ENCODE measurements at regions not wholly inside any gene's neighbourhood (a gene's known extent, or its start where the extent isn't known, plus 50 kb on each side); places are given as distances from the start of the nearest gene placed in this dataset.

DNA sequence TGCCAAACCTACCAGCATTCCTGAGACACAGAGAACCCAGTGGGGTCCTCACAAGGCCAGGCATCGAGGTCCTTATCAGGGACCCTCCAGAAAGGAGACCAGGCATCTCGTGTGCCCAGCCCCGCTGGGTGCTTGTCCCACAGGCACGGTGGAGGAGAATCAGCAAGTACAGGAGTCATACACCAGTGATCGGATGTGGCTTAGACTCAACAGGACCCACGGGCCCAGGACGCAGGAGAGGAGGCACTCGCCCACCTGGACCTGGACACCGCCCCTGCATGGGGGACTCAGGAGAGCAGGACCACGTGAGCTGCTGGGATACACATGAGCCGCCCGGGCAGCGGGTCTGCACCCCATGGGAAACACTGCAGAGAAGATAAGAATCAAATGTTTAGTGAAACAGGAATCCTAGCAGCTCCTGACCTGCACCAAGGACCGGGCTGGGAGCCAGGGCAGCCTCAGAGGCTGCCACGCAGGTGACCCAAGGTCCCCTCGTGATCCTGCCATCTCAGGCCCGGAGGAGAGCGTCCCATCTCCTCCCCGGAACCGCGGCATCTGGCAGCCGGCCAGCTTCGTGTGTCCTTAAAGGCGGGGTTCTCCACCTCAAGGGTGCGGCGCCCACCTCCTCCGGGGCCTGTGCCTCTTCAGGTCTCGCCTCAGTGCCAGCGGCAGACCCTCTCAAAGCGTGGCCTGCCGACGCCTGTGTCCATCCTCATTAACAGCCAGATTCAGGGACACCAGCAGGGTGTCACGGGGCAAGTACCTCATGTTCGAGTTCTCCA is 59.2 kb downstream of the FOXL3 start:
- peaks cover 3% of the 10 kb centered on the region for H3K36me3 Mint-ChIP-seq (ENCODE audit: low read depth)
- intact Hi-C loops (cut with micrococcal nuclease): no loop called here
- CTCF ChIA-PET: no interaction called here
- H3K27me3 Mint-ChIP-seq (ENCODE audit: low read depth): no peaks in the 10 kb centered on the region
- H3K4me3 Mint-ChIP-seq: no peak overlapping the region
- peaks cover 6% of the 10 kb centered on the region for H3K9me3 Mint-ChIP-seq
- no peak overlapping the region for H3K27ac Mint-ChIP-seq
- DNase-seq: no peak
- H3K4me1 Mint-ChIP-seq (ENCODE audit: low read depth): peaks cover 12% of the 10 kb centered on the region

DNA sequence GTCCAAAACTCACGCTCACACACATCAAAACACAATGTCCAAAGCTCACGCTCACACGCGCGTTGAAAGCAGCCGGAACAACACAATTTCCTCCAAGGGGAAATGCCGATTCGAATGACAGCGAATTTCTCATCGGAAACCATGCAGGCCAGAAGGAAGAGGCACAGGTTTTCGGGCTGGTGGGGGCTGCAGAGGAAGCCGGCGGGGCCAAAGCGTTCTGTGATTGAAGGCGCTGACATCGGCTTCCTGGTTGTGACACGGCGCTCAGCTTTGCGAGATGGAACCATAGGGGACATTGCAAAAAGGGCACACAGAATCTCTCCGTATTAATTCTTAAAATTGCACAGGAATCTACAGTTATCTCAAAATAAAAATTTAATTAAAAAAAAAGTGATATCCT is 61.3 kb downstream of the FOXL3 start:
- no peaks in the 10 kb centered on the region for H3K27me3 Mint-ChIP-seq (ENCODE audit: low read depth)
- peaks cover 12% of the 10 kb centered on the region for H3K4me1 Mint-ChIP-seq (ENCODE audit: low read depth)
- H3K9me3 Mint-ChIP-seq: peaks cover 3% of the 10 kb centered on the region
- no peak overlapping the region for H3K4me3 Mint-ChIP-seq
- no peak overlapping the region for H3K27ac Mint-ChIP-seq
- intact Hi-C loops (cut with micrococcal nuclease): loop anchor here (1.0 to 5.0 kb wide), 2 partner anchors 9 to 266 kb away; no protein-coding TSS in a partner anchor
- peak; percentile 85 for DNase-seq
- H3K36me3 Mint-ChIP-seq (ENCODE audit: low read depth): peaks cover 3% of the 10 kb centered on the region
- CTCF ChIA-PET: no interaction called here

DNA sequence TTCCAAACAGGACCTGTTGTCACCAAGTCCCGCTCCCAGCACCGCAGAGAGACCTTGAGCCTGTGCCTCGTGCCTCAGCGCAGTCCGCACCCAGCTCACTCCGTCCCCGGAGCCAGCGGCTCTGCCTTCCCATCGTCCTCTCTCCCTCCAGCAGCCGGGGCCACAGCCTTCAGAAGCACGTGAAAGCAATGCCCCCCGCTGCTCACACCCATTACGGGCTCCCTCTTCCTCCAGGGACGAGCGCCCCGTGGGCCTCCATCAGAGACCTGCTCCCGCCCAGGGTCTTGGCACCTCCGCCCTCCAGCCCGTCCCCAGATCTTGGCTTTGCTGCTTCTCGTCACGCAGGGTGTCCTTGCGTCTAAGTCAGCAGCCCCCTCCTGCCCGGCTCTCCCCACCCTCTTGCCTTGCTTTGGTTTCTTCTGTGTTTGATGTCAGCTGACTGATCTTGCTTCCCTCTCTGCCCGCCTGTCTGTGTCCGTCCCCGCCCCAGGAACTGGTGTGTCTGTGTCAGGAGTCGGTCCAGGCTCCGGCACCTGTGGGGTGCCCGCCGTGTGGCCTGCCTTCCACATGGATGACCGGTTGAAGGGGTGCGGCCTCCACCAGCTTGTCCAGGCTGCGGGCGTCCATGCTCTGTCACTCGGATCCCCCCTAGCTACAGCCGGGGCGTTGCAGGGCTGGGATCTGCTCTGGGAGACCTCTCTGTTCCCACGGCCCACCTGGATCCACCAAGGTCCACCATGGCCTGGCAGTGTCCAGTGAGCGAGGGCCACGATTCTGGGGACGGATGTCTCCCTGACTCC is 61.9 kb downstream of the FOXL3 start:
- H3K9me3 Mint-ChIP-seq: peaks cover 3% of the 10 kb centered on the region

DNA sequence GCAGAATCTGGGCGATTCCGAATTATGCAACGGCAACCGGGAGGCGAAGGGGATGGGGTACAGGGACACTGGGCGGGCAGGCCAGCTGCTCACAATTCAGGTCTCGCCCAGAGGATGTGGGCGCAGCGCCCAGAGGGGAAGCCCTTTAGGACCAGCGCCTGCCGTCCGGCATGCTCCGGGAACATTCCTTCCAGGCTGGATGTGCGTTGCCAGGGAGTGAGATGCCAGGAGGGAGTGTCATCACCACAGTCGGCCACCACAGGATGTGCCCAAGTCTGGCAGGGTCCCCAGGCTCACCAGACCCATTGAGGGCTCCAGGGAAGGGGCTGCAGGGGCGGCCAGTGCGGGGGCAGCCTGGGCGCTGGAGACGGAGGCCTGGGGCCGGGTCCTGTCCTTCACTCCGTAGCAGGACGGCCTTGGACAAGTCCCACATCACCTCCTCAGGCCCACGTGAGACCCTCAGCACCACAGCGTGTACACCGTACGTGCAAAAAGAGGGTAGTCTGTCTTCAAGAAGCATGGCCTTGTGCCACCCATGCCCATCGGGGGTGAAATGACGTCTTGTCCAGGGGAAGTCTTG is 63.9 kb downstream of the FOXL3 start:
- CTCF ChIA-PET: no interaction called here
- no peak for DNase-seq
- no peak overlapping the region for H3K27ac Mint-ChIP-seq
- H3K36me3 Mint-ChIP-seq (ENCODE audit: low read depth): peaks cover 2% of the 10 kb centered on the region
- no peaks in the 10 kb centered on the region for H3K27me3 Mint-ChIP-seq (ENCODE audit: low read depth)
- peaks cover 8% of the 10 kb centered on the region for H3K9me3 Mint-ChIP-seq
- intact Hi-C loops (cut with micrococcal nuclease): loop anchor here (5.0 kb wide), 1 partner anchor 263 kb away; no protein-coding TSS in a partner anchor
- H3K4me3 Mint-ChIP-seq: no peak overlapping the region
- peaks cover 12% of the 10 kb centered on the region for H3K4me1 Mint-ChIP-seq (ENCODE audit: low read depth)

More for the DNA sequence above, 61.9 kb downstream of the FOXL3 start:
- no peaks in the 10 kb centered on the region for H3K27me3 Mint-ChIP-seq (ENCODE audit: low read depth)
- no peak overlapping the region for H3K4me3 Mint-ChIP-seq
- CTCF ChIA-PET: no interaction called here
- no peak overlapping the region for H3K27ac Mint-ChIP-seq
- peak; percentile 72 for DNase-seq
- H3K36me3 Mint-ChIP-seq (ENCODE audit: low read depth): peaks cover 3% of the 10 kb centered on the region
- intact Hi-C loops (cut with micrococcal nuclease): loop anchor here (1.0 to 5.0 kb wide), 2 partner anchors 8 to 265 kb away; no protein-coding TSS in a partner anchor
- peaks cover 12% of the 10 kb centered on the region for H3K4me1 Mint-ChIP-seq (ENCODE audit: low read depth)

DNA sequence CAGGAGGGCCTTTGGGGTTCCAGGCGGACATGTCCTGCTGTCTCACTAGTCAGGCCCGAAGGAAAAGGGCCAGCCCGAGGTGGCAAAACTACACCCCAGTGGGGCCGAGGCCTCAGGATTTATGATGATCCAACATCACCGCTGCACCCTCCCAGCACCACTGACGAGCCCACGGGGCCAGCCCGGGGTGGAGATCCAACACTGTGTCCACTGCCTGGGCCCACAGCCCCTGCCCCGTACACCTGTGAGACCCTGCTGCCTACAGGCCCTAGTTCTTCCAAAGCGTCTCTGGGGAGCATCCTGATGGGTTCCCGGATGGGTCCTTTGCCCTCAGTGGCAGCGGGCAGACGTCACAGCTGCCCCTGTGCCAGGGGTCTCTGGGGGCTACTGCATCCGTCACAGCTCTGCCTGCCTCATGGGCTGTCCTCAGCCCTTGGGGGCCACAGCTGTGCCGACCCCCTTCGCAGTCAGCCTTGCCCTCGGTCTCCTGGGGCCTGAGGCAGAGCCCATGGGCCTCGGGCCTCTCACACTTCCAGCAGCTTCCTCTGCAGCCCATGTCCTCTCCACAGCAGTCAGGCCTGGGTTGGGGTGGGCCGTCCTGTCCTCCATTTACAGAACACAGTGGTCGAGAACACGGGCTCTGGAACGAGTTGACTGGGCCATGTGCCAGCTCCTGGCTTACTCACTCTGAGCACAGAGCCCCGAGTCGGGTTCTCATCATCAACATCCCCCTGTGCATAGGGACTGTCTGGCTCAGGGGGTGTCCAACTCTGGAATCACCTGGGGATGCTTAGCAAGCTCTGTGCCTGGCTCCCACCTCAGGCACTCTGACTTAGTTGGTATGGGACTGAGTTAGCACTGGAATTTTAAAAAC is 64.9 kb downstream of the FOXL3 start:
- Mint-ChIP-seq H3K27me3 (ENCODE audit: low read depth) (no peaks in the 10 kb centered on the region), H3K4me3 (no peak overlapping the region), H3K36me3 (ENCODE audit: low read depth) (peaks cover 2% of the 10 kb centered on the region), H3K4me1 (ENCODE audit: low read depth) (peaks cover 13% of the 10 kb centered on the region), H3K27ac (no peak overlapping the region), H3K9me3 (peaks cover 11% of the 10 kb centered on the region)
- intact Hi-C loops (cut with micrococcal nuclease): loop anchor here (5.0 kb wide), 1 partner anchor 262 kb away; no protein-coding TSS in a partner anchor
- CTCF ChIA-PET: no interaction called here
- no peak for DNase-seq

- no peak overlapping the region for H3K4me3 Mint-ChIP-seq
- no peak overlapping the region for H3K27ac Mint-ChIP-seq
- H3K4me1 Mint-ChIP-seq (ENCODE audit: low read depth): peaks cover 21% of the 10 kb centered on the region
- CTCF ChIA-PET: no interaction called here
- DNase-seq: no peak
- peaks cover 11% of the 10 kb centered on the region for H3K9me3 Mint-ChIP-seq
- no peaks in the 10 kb centered on the region for H3K27me3 Mint-ChIP-seq (ENCODE audit: low read depth)
- H3K36me3 Mint-ChIP-seq (ENCODE audit: low read depth): peaks cover 2% of the 10 kb centered on the region
- intact Hi-C loops (cut with micrococcal nuclease): no loop called here
Measured at GRCh38 chr7:355568-355967, 65.6 kb downstream of the FOXL3 start.

DNA sequence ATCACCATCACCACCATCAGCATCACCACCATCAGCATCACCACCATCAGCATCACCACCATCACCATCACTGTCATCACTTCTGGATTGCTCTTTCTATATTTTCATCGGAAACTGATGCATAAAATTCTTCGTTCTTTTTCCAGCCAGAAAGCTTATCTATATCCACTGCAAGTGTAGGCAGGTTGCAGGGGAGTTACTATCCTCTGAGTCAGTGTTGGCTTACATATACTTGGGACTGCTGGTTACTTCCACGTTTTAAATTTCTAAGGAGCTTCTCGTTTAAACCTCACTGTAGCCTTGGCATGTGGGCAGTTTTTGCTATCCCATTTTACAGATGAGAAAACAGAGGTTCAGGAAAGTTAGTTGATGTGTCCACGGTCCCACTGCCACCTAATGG is 66.1 kb downstream of the FOXL3 start:
- Mint-ChIP-seq H3K9me3 (peaks cover 11% of the 10 kb centered on the region), H3K4me3 (no peak overlapping the region), H3K27ac (no peak overlapping the region), H3K4me1 (ENCODE audit: low read depth) (peaks cover 25% of the 10 kb centered on the region), H3K36me3 (ENCODE audit: low read depth) (peaks cover 2% of the 10 kb centered on the region), H3K27me3 (ENCODE audit: low read depth) (no peaks in the 10 kb centered on the region)
- CTCF ChIA-PET: no interaction called here
- DNase-seq: no peak
- intact Hi-C loops (cut with micrococcal nuclease): no loop called here

DNA sequence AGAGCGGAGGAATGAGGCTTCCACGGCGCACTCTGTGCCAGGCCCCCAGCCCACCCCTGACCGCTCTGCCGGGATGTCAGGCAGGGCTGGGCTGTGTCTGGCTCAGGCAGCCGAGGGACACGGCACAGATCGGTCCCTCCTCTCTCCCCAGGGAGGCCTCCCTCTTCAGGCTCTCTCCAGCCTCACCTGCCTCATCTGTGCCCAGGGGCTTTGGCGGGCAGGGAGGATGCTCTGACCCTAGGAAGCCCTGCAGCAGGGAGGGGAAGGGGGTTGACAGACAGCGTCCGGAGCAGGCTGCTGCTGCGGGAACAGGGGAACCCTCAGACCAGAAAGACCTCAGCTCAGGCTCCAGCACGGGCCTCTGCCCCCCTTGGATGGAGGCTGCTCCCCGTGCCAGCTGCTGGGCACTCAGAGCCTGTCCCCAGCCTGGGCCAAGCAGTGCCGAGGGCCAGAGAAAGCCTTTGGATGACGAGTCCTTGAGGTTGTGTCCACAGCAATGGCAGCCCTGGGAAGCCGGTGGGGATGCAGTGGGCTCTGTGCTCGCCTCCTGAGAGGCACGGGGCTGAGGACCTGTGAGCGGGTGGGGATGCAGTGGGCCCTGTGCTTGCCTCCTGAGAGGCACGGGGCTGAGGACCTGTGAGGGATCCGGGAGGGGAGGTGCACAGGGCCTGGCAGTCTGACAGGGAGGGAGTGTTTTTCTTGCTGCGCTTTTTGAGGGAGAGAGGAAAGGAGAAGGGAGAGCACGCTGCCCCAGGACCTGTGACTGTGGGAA is 66.9 kb downstream of the FOXL3 start:
- no peak overlapping the region for H3K27ac Mint-ChIP-seq
- H3K9me3 Mint-ChIP-seq: peaks cover 11% of the 10 kb centered on the region
- no peaks in the 10 kb centered on the region for H3K27me3 Mint-ChIP-seq (ENCODE audit: low read depth)
- intact Hi-C loops (cut with micrococcal nuclease): no loop called here
- peaks cover 2% of the 10 kb centered on the region for H3K36me3 Mint-ChIP-seq (ENCODE audit: low read depth)
- peaks cover 24% of the 10 kb centered on the region for H3K4me1 Mint-ChIP-seq (ENCODE audit: low read depth)
- H3K4me3 Mint-ChIP-seq: no peak overlapping the region
- CTCF ChIA-PET: no interaction called here
- DNase-seq: no peak

- peaks cover 2% of the 10 kb centered on the region for H3K36me3 Mint-ChIP-seq (ENCODE audit: low read depth)
- peaks cover 11% of the 10 kb centered on the region for H3K9me3 Mint-ChIP-seq
- peaks cover 24% of the 10 kb centered on the region for H3K4me1 Mint-ChIP-seq (ENCODE audit: low read depth)
- no peaks in the 10 kb centered on the region for H3K27me3 Mint-ChIP-seq (ENCODE audit: low read depth)
- CTCF ChIA-PET: no interaction called here
- peak overlapping the region; percentile 26 for H3K27ac Mint-ChIP-seq
- no peak overlapping the region for H3K4me3 Mint-ChIP-seq
- intact Hi-C loops (cut with micrococcal nuclease): no loop called here
- DNase-seq: no peak
Measured at GRCh38 chr7:357531-358209, 67.7 kb downstream of the FOXL3 start.

DNA sequence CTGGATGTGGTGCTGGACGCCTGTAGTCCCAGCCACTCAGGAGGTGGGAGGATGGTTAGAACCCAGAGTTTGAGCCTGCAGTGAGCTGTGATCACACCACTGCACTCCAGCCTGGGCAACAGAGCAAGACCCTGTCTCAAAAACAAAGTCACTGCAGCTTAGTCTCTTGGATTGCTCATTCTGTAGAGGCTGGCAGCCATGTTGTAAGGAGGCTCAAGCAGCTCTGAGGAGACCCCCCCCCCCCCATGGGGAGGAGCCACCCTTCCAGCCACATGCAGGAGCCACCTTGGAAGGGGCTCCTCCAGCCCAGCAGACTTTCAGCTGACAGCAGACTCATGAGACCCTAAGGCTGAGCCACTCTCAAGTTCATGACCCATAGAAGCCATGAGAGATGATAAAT is 68.4 kb downstream of the FOXL3 start:
- Mint-ChIP-seq H3K27me3 (ENCODE audit: low read depth) (no peaks in the 10 kb centered on the region), H3K36me3 (ENCODE audit: low read depth) (peaks cover 2% of the 10 kb centered on the region), H3K9me3 (peaks cover 11% of the 10 kb centered on the region), H3K4me3 (no peak overlapping the region), H3K27ac (no peak overlapping the region), H3K4me1 (ENCODE audit: low read depth) (peaks cover 30% of the 10 kb centered on the region)
- CTCF ChIA-PET: interaction anchor here (0.6 kb wide), 1 partner anchor 172 kb away, joined by 3 read pairs; no protein-coding TSS in a partner anchor
- intact Hi-C loops (cut with micrococcal nuclease): no loop called here
- DNase-seq: no peak

DNA sequence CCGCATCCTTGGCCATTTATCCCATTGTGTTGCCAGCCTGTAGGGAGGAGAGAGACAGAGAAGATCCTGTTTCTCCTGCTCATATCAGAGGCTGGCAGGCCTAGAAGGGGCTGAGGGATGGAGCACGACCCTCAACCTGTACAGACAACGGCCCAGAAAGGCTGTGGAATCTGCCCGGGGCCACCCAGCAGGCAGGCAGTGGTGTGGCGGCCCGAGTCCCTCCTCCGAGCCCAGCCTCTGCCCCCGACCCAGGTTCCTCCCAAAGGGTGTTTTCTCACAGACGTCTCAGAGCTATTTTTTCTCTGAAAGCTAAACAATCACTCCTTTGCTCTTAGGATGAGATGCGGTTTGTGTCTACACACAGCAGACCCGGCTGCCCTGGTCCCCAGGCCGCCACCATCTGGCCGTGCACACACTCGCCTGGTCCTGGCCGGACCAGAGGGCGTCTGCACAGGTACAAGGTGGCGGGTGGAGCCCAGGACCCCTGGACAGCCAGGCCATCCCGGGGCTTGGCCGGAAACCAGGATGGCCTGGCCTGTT is 69.3 kb downstream of the FOXL3 start:
- Mint-ChIP-seq H3K9me3 (peaks cover 11% of the 10 kb centered on the region), H3K4me1 (ENCODE audit: low read depth) (peaks cover 40% of the 10 kb centered on the region), H3K27ac (no peak overlapping the region), H3K36me3 (ENCODE audit: low read depth) (peaks cover 2% of the 10 kb centered on the region), H3K27me3 (ENCODE audit: low read depth) (no peaks in the 10 kb centered on the region), H3K4me3 (no peak overlapping the region)
- intact Hi-C loops (cut with micrococcal nuclease): no loop called here
- CTCF ChIA-PET: no interaction called here
- DNase-seq: no peak

All from activated naive CD4-positive, alpha-beta T cell treated with anti-CD3 and anti-CD28 coated beads for 36 hours (primary cell).